LNCaP clone FGC (cell line): ENCODE measurements at regions not wholly inside any gene's neighbourhood (a gene's known extent, or its start where the extent isn't known, plus 50 kb on each side); places are given as distances from the start of the nearest gene placed in this dataset.
"Not testable (repeated sequence)": the region's sequence is repeated elsewhere in the genome, so short reads cannot be mapped to it uniquely, and the experiment has no call there.

Source experiments
- DNase-seq: peaks from one replicate; pipeline ENCODE4 v3.0.0-alpha.2; 2011; ENCODE audit warnings: low read depth
- H3K4me3 ChIP-seq: 2 replicates; pipeline ENCODE4 v1.5.1; 2011; ENCODE audit warnings: mild to moderate bottlenecking, low read depth, low read length, control low read depth
- TF ChIP-seq, protein P1 (sequence below): IDR thresholded peaks from 2 replicates; pipeline ENCODE4 v1.5.1; 2012; ENCODE audit warnings: mild to moderate bottlenecking; ENCODE audit not compliant: control insufficient read depth, insufficient read depth; ENCODE audit errors: extremely low read depth

DNA sequence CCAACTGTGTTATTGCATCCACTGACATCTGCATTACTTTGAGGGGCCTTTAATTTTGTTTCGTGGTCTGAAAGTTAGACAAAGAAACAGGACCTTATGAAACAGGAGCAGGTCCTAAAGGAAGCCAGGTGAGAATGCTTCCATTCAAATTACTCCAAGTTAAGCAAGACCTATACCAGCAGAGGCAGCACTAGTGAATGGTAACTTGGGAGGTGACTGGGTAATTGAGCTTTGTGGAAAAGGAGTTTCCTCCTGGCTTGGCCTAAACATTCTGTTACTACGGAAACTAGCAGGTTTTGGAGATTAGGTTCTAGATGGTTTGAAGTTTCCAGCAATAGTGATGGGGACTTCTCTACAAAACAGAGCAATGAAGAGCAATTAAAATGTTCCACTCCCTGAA, 173.5 kb downstream of the NKX6-1 start:
- no peak overlapping the region for H3K4me3 ChIP-seq
- TF ChIP-seq, protein P1, sequence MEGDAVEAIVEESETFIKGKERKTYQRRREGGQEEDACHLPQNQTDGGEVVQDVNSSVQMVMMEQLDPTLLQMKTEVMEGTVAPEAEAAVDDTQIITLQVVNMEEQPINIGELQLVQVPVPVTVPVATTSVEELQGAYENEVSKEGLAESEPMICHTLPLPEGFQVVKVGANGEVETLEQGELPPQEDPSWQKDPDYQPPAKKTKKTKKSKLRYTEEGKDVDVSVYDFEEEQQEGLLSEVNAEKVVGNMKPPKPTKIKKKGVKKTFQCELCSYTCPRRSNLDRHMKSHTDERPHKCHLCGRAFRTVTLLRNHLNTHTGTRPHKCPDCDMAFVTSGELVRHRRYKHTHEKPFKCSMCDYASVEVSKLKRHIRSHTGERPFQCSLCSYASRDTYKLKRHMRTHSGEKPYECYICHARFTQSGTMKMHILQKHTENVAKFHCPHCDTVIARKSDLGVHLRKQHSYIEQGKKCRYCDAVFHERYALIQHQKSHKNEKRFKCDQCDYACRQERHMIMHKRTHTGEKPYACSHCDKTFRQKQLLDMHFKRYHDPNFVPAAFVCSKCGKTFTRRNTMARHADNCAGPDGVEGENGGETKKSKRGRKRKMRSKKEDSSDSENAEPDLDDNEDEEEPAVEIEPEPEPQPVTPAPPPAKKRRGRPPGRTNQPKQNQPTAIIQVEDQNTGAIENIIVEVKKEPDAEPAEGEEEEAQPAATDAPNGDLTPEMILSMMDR, result no peak
- no peak for DNase-seq

GRCh38 chr4:84324303-84325245, 174.5 kb downstream of the NKX6-1 start:
- DNase-seq, result no peak
- H3K4me3 ChIP-seq, result no peak overlapping the region
- TF ChIP-seq, protein P1, result no peak

DNA sequence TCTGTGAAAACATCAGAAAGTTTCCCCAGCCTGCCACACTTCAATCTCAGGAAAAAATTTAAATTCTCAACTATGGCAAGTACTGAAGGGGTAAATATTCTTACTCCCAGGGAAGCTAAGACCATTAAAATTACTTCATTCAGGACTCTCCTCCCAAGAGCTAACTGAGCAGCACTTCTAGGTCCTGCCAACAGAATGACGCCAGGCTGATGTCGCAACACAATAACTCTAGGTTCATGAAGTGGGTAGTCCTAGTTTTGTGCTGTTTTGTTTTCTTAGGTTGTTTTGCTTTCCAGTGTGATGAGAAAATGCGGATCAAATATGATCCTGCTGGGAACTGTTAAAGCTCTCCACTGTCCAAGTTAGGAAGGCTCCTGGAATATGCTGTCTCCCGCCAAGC, 180.0 kb downstream of the NKX6-1 start:
- no peak overlapping the region for H3K4me3 ChIP-seq
- TF ChIP-seq, protein P1, result no peak
- peak; percentile 86 for DNase-seq

DNA sequence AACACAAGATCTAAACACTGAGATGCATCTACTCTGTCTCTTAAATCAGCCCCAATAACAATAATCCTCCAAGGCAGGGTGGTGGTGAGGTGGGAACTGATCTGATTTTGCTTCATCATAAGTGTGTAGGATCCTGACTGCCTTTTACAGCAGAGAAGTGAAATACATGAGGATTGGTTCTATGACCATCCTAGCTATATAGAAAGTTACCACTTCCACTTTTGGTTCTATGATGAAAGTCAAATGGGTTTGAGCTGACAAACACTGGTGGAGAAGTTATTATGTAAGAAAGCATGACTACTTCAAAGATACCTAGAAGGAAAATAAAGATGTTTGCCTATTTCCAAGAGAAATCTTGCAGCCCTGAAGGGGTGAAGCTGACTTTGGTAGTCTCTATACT, 181.6 kb downstream of the NKX6-1 start:
- TF ChIP-seq, protein P1, result no peak
- H3K4me3 ChIP-seq, result no peak overlapping the region
- DNase-seq, result no peak

GRCh38 chr4:84312426-84313012, 186.6 kb downstream of the NKX6-1 start:
- TF ChIP-seq, protein P1, result no peak
- DNase-seq, result no peak
- H3K4me3 ChIP-seq, result no peak overlapping the region

GRCh38 chr4:84309191-84309590, 189.9 kb downstream of the NKX6-1 start:
- TF ChIP-seq, protein P1, result no peak
- no peak for DNase-seq
- H3K4me3 ChIP-seq, result no peak overlapping the region

- DNase-seq, H3K4me3 ChIP-seq: not testable (repeated sequence)
Measured at GRCh38 chr4:84298719-84299254, 200.3 kb downstream of the NKX6-1 start.
